CD14-positive monocyte (primary cell): ENCODE measurements at regions not wholly inside any gene's neighbourhood (a gene's known extent, or its start where the extent isn't known, plus 50 kb on each side); places are given as distances from the start of the nearest gene placed in this dataset.

Experiments
- DNase-seq, 3 donors: peaks; one replicate each; pipeline ENCODE4 v3.0.0-alpha.2; 2011 to 2022
- H2AFZ ChIP-seq: 2 replicates; pipeline ENCODE4 v1.6.0; 2012; ENCODE audit warnings: mild to moderate bottlenecking, low read depth, low read length, inconsistent platforms; ENCODE audit not compliant: insufficient read depth, poor library complexity, severe bottlenecking
- H3K27ac ChIP-seq, 2 donors: 1 replicate in 1 of 2; 2 replicates in 1 of 2; pipeline ENCODE4 v1.5.1; 2012 to 2013; ENCODE audit warnings: low read length in 2 of 2, control low read depth in 1 of 2, inconsistent platforms in 1 of 2, low read depth in 1 of 2, mild to moderate bottlenecking in 1 of 2
- H3K27me3 ChIP-seq, 2 donors: one replicate each; pipeline versions ENCODE4 v1.6.0 to v1.6.1; 2011 to 2013; ENCODE audit warnings: low read length in 2 of 2; ENCODE audit not compliant: control insufficient read depth in 2 of 2, insufficient read depth in 2 of 2
- H3K36me3 ChIP-seq, 2 donors: replicated peaks in 1 of 2; 1 replicate in 1 of 2; 2 replicates in 1 of 2; pipeline versions ENCODE4 v1.5.1 to v1.6.1; 2012 to 2013; ENCODE audit warnings: low read length in 2 of 2, control low read depth in 1 of 2, inconsistent platforms in 1 of 2, mild to moderate bottlenecking in 1 of 2; ENCODE audit not compliant: insufficient read depth in 2 of 2, control insufficient read depth in 1 of 2
- H3K4me1 ChIP-seq, 2 donors: 1 replicate in 1 of 2; 2 replicates in 1 of 2; pipeline versions ENCODE4 v1.5.1 to v1.6.1; 2012 to 2013; ENCODE audit warnings: low read length in 2 of 2, control low read depth in 1 of 2, inconsistent platforms in 1 of 2, mild to moderate bottlenecking in 1 of 2, moderate library complexity in 1 of 2; ENCODE audit not compliant: insufficient read depth in 2 of 2, control insufficient read depth in 1 of 2
- H3K4me2 ChIP-seq: replicated peaks from 2 replicates; pipeline ENCODE3; 2012; ENCODE audit warnings: low read length, moderate library complexity, mild to moderate bottlenecking; ENCODE audit not compliant: poor library complexity, severe bottlenecking; ENCODE audit errors: extremely low read depth
- H3K4me3 ChIP-seq, 3 experiments: fragments of 200-600 bp in 1 of 3; sonication (generic) in 1 of 3; replicated peaks in 1 of 3; 1 replicate in 2 of 3; 2 replicates in 1 of 3; pipeline ENCODE4 v1.5.1; 2011 to 2013; ENCODE audit warnings: low read length in 3 of 3, mild to moderate bottlenecking in 3 of 3, control low read depth in 2 of 3, low read depth in 2 of 3, inconsistent platforms in 1 of 3, moderate library complexity in 1 of 3
- H3K79me2 ChIP-seq: 2 replicates; pipeline ENCODE4 v1.6.0; 2012; ENCODE audit warnings: mild to moderate bottlenecking, control low read depth, inconsistent platforms, low read length, moderate library complexity; ENCODE audit not compliant: insufficient read depth
- H3K9ac ChIP-seq: 2 replicates; pipeline ENCODE4 v1.6.0; 2017; ENCODE audit warnings: low read length, mild to moderate bottlenecking; ENCODE audit not compliant: insufficient read depth, poor library complexity, severe bottlenecking
- H3K9me3 ChIP-seq, 2 donors: replicated peaks in 1 of 2; 1 replicate in 1 of 2; 2 replicates in 1 of 2; pipeline versions ENCODE4 v1.5.1 to v1.6.1; 2012 to 2013; ENCODE audit warnings: low read length in 2 of 2, control low read depth in 1 of 2; ENCODE audit not compliant: control insufficient read depth in 1 of 2, insufficient read depth in 1 of 2
- H4K20me1 ChIP-seq: 2 replicates; pipeline ENCODE4 v1.6.0; 2012; ENCODE audit warnings: mild to moderate bottlenecking, low read length, control low read depth, moderate library complexity; ENCODE audit not compliant: insufficient read depth
- H3K27ac Mint-ChIP-seq, 7 donors: one replicate each; pipeline ENCODE4 v1.8.0; 2020; ENCODE audit warnings: mild to moderate bottlenecking in 7 of 7, mixed read lengths in 7 of 7, moderate library complexity in 6 of 7, inconsistent platforms in 2 of 7
- H3K27me3 Mint-ChIP-seq, 3 donors: one replicate each; pipeline ENCODE4 v1.8.0; 2021 to 2022; ENCODE audit warnings: low read depth in 3 of 3, mild to moderate bottlenecking in 3 of 3, mixed read lengths in 3 of 3, moderate library complexity in 3 of 3, inconsistent platforms in 1 of 3
- H3K36me3 Mint-ChIP-seq, 2 donors: one replicate each; pipeline ENCODE4 v1.8.0; 2020; ENCODE audit warnings: mixed read lengths in 2 of 2, inconsistent platforms in 1 of 2, mild to moderate bottlenecking in 1 of 2
- H3K4me1 Mint-ChIP-seq: one replicate; pipeline ENCODE4 v1.8.0; 2020; ENCODE audit warnings: mild to moderate bottlenecking, mixed read lengths
- H3K4me3 Mint-ChIP-seq, 2 donors: one replicate each; pipeline ENCODE4 v1.8.0; 2020; ENCODE audit warnings: mild to moderate bottlenecking in 2 of 2, mixed read lengths in 2 of 2, moderate library complexity in 1 of 2
- H3K9me3 Mint-ChIP-seq, 7 donors: one replicate each; pipeline ENCODE4 v1.8.0; 2020 to 2022; ENCODE audit warnings: mixed read lengths in 7 of 7, mild to moderate bottlenecking in 6 of 7, moderate library complexity in 6 of 7, inconsistent platforms in 2 of 7
- WGBS: methylation state at CpG from one replicate; pipeline ENCODE4 v1.1.5; 2013; ENCODE audit warnings: missing lambda C conversion rate; ENCODE audit not compliant: insufficient coverage; 5-methylcytosine and 5-hydroxymethylcytosine counted together
- intact Hi-C, 2 donors: fragments of 100-400 bp; cut with micrococcal nuclease; formaldehyde crosslinking; loops; one replicate each; pipeline versions ENCODE4 v1.15.0 to v1.15.1; 2023
- TF ChIP-seq, protein P1 (sequence below): fragments of 200-600 bp; IDR thresholded peaks from one replicate; pipeline ENCODE4 v1.8.0; 2022; ENCODE audit warnings: antibody characterized with exemption, mild to moderate bottlenecking

DNA sequence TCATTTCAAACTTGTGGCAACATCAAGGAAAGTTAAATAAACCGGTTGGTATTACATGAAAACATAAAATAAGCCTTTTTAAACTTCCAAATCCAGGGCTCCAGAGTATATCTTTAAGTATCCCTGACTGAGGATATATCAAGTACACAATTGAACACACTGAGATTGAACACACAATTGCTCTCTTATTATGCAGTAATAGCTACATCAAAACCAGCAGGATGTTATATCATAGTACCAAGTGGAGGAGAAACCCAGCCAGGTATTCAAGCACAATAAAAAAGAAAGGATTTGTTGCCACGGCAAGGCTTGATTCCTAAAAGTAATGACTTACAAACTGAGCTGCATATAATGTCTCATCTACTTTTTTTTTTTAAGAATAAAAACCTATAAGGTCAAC lies 605.8 kb downstream of the SPOCK3 start:
- no peak overlapping the region for H3K27ac Mint-ChIP-seq
- TF ChIP-seq, protein P1, sequence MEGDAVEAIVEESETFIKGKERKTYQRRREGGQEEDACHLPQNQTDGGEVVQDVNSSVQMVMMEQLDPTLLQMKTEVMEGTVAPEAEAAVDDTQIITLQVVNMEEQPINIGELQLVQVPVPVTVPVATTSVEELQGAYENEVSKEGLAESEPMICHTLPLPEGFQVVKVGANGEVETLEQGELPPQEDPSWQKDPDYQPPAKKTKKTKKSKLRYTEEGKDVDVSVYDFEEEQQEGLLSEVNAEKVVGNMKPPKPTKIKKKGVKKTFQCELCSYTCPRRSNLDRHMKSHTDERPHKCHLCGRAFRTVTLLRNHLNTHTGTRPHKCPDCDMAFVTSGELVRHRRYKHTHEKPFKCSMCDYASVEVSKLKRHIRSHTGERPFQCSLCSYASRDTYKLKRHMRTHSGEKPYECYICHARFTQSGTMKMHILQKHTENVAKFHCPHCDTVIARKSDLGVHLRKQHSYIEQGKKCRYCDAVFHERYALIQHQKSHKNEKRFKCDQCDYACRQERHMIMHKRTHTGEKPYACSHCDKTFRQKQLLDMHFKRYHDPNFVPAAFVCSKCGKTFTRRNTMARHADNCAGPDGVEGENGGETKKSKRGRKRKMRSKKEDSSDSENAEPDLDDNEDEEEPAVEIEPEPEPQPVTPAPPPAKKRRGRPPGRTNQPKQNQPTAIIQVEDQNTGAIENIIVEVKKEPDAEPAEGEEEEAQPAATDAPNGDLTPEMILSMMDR: no peak
- H3K4me3 Mint-ChIP-seq: no peak overlapping the region
- H3K27me3 Mint-ChIP-seq: no peaks in the 10 kb centered on the region
- H3K36me3 ChIP-seq: no peaks in the 10 kb centered on the region
- H3K4me3 ChIP-seq: no peak overlapping the region
- H3K4me1 Mint-ChIP-seq: no peaks in the 10 kb centered on the region
- intact Hi-C loops: no loop called here
- no peaks in the 10 kb centered on the region for H4K20me1 ChIP-seq
- H3K4me1 ChIP-seq: no peaks in the 10 kb centered on the region
- no peaks in the 10 kb centered on the region for H3K36me3 Mint-ChIP-seq
- H3K79me2 ChIP-seq: no peaks in the 10 kb centered on the region
- no peak overlapping the region for H2AFZ ChIP-seq
- no CpG with 5 or more reads among the region's 2 CpGs for WGBS
- H3K9ac ChIP-seq: no peak overlapping the region
- no peak overlapping the region for H3K27ac ChIP-seq
- H3K9me3 ChIP-seq: no peaks in the 10 kb centered on the region
- H3K9me3 Mint-ChIP-seq: peaks cover 0 to 2% (median 0%) of the 10 kb centered on the region in 7 donors
- DNase-seq: no peak
- no peak overlapping the region for H3K4me2 ChIP-seq
- no peaks in the 10 kb centered on the region for H3K27me3 ChIP-seq

DNA sequence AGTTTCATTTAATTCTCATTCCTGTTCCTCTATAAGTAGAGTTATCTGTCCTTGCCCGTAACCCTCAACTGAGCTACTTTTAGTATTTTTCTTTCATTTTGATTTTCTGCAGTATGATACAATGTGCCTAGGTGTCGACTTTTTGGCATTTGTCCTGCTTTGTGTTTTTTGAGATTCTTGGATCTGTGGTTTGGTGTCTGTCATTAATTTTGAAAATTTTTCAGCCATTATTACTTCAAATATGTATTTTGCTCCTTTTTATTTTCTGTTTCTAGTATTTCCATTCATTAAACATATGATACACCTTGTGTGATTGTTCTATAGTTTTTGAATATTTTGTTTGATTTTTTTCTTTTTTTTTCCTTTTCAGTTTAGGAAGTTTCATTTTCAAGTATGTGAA lies 598.9 kb downstream of the SPOCK3 start:
- H3K9me3 Mint-ChIP-seq: peaks cover 0 to 3% (median 0%) of the 10 kb centered on the region in 7 donors
- WGBS: no CpG with 5 or more reads among the region's 2 CpGs
- TF ChIP-seq, protein P1: no peak

More for the DNA sequence above, 598.9 kb downstream of the SPOCK3 start:
- no peak overlapping the region for H3K27ac Mint-ChIP-seq
- intact Hi-C loops: no loop called here
- H3K4me3 Mint-ChIP-seq: no peak overlapping the region
- Histone ChIP-seq H3K27ac (no peak overlapping the region), H3K4me3 (no peak overlapping the region), H3K4me2 (no peak overlapping the region), H2AFZ (no peak overlapping the region), H3K79me2 (no peaks in the 10 kb centered on the region), H3K4me1 (no peaks in the 10 kb centered on the region), H3K9ac (no peak overlapping the region), H3K27me3 (no peaks in the 10 kb centered on the region), H3K36me3 (no peaks in the 10 kb centered on the region), H3K9me3 (peaks cover 0 to 4% of the 10 kb centered on the region in 2 donors), H4K20me1 (no peaks in the 10 kb centered on the region)
- H3K36me3 Mint-ChIP-seq: no peaks in the 10 kb centered on the region
- no peak for DNase-seq
- no peaks in the 10 kb centered on the region for H3K4me1 Mint-ChIP-seq
- H3K27me3 Mint-ChIP-seq: no peaks in the 10 kb centered on the region
